Gastroesophageal sphincter (tissue), 3 donors: ENCODE measurements at regions not wholly inside any gene's neighbourhood (a gene's known extent, or its start where the extent isn't known, plus 50 kb on each side); places are given as distances from the start of the nearest gene placed in this dataset.

Experiments
- POLR2A ChIP-seq, 2 donors: fragments of 450-650 bp; IDR thresholded peaks; one replicate each; pipeline ENCODE4 v1.6.1; 2017; ENCODE audit warnings: antibody characterized with exemption in 2 of 2, mild to moderate bottlenecking in 2 of 2, moderate library complexity in 1 of 2
- POLR2AphosphoS5 ChIP-seq: sonication (generic); formaldehyde crosslinking; IDR thresholded peaks from one replicate; pipeline ENCODE4 v1.6.1; 2017; ENCODE audit warnings: antibody characterized with exemption
- TF ChIP-seq, protein P1 (sequence below), 4 experiments: fragments of 200-600 bp in 2 of 4; fragments of 450-650 bp in 2 of 4; sonication (generic) in 1 of 4; IDR thresholded peaks; one replicate each; pipeline ENCODE4 v1.5.1; 2017 to 2019; ENCODE audit warnings: antibody characterized with exemption in 4 of 4, mild to moderate bottlenecking in 2 of 4, moderate library complexity in 2 of 4

DNA sequence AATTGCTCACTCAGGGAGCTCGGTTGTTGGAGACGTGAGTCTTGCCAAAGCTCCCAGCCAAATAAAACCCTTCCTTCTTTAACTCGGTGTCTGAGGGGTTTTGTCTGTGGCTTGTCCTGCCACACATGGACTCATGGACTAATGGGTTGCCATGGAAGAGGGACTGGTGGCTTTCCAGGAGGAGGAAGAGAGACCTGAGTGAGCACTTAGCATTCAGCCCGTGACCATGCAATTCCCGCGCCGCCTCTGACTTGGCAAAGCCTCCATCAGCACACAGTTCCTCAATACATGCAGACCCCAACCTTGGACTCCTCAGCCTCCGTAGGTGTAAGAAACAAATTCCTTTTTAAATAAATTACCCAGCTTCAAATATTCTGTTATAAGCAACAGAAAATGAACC lies 57.3 kb upstream of the TMEM18 start:
- TF ChIP-seq, protein P1, sequence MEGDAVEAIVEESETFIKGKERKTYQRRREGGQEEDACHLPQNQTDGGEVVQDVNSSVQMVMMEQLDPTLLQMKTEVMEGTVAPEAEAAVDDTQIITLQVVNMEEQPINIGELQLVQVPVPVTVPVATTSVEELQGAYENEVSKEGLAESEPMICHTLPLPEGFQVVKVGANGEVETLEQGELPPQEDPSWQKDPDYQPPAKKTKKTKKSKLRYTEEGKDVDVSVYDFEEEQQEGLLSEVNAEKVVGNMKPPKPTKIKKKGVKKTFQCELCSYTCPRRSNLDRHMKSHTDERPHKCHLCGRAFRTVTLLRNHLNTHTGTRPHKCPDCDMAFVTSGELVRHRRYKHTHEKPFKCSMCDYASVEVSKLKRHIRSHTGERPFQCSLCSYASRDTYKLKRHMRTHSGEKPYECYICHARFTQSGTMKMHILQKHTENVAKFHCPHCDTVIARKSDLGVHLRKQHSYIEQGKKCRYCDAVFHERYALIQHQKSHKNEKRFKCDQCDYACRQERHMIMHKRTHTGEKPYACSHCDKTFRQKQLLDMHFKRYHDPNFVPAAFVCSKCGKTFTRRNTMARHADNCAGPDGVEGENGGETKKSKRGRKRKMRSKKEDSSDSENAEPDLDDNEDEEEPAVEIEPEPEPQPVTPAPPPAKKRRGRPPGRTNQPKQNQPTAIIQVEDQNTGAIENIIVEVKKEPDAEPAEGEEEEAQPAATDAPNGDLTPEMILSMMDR (IDR thresholded peaks at IDR 0.05), result no peak
- TF ChIP-seq POLR2A (IDR thresholded peaks at IDR 0.05) (no peak), POLR2AphosphoS5 (no peak)
